ENCODE measurements at regions not wholly inside any gene's neighbourhood (a gene's known extent, or its start where the extent isn't known, plus 50 kb on each side); places are given as distances from the start of the nearest gene placed in this dataset.
A peak's percentile ranks its signal among the peaks of the same experiment; 100 is the strongest.
"Not testable (repeated sequence)": the region's sequence is repeated elsewhere in the genome, so short reads cannot be mapped to it uniquely, and the experiment has no call there.

DNA sequence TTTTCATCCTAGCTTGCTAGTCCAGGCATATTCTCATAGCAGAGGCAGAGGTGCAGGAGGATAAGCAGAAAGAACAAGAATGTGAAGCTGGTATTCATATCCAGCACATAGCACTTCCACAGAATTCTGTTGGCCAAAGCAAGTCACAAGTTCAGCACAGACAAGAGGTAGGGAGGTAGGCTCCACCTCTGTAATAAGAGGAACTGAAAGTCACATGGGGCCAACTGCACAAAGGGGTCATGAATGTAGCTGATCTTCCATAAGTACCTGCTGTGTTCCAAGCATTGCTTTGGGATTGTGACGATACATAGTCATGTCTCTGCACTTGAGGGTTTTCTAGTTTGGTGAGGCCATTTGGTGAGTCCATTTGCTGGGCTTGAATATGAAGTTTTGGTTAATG, 110.8 kb upstream of the MPHOSPH6 start:
- Histone ChIP-seq H2AFZ (ENCODE audit: insufficient read depth, low read depth, low read length, poor library complexity, severe bottlenecking) (no peak overlapping the region), H3K79me2 (ENCODE audit: insufficient read depth, low read length) (no peaks in the 10 kb centered on the region), H3K4me3 (replicated peaks in 1 of 3; ENCODE audit: low read depth in 2 of 3, low read length in 3 of 3) (no peak overlapping the region), H3K4me1 (ENCODE audit: control insufficient read depth in 1 of 2, insufficient read depth in 2 of 2, low read length in 2 of 2) (no peaks in the 10 kb centered on the region), H3K27me3 (ENCODE audit: control insufficient read depth in 2 of 2, insufficient read depth in 2 of 2, low read length in 2 of 2) (no peaks in the 10 kb centered on the region), H3K9me3 (replicated peaks in 1 of 2; ENCODE audit: control insufficient read depth in 1 of 2, insufficient read depth in 1 of 2, low read length in 2 of 2) (no peaks in the 10 kb centered on the region), H3K9ac (ENCODE audit: insufficient read depth, low read length, poor library complexity, severe bottlenecking) (no peak overlapping the region), H3K36me3 (replicated peaks in 1 of 2; ENCODE audit: control insufficient read depth in 1 of 2, insufficient read depth in 2 of 2, low read length in 2 of 2) (no peaks in the 10 kb centered on the region), H4K20me1 (ENCODE audit: insufficient read depth, low read length) (no peaks in the 10 kb centered on the region), H3K27ac (ENCODE audit: low read depth in 1 of 2, low read length in 2 of 2) (no peak overlapping the region), H3K4me2 (replicated peaks; ENCODE audit: extremely low read depth, low read length, poor library complexity, severe bottlenecking) (no peak overlapping the region)
- no peak for DNase-seq
- Mint-ChIP-seq H3K27me3 (ENCODE audit: low read depth in 3 of 3) (peaks cover 2 to 8% (median 5%) of the 10 kb centered on the region in 3 donors), H3K27ac (peak overlapping the region in 1 of 7 donors; percentile 28), H3K4me1 (peaks cover 6% of the 10 kb centered on the region), H3K36me3 (no peaks in the 10 kb centered on the region), H3K4me3 (no peak overlapping the region), H3K9me3 (peaks cover 0 to 3% (median 1%) of the 10 kb centered on the region in 7 donors)
- no CpG with 5 or more reads among the region's 1 CpG for whole genome bisulfite sequencing (ENCODE audit: insufficient coverage)
- TF ChIP-seq, protein P1, sequence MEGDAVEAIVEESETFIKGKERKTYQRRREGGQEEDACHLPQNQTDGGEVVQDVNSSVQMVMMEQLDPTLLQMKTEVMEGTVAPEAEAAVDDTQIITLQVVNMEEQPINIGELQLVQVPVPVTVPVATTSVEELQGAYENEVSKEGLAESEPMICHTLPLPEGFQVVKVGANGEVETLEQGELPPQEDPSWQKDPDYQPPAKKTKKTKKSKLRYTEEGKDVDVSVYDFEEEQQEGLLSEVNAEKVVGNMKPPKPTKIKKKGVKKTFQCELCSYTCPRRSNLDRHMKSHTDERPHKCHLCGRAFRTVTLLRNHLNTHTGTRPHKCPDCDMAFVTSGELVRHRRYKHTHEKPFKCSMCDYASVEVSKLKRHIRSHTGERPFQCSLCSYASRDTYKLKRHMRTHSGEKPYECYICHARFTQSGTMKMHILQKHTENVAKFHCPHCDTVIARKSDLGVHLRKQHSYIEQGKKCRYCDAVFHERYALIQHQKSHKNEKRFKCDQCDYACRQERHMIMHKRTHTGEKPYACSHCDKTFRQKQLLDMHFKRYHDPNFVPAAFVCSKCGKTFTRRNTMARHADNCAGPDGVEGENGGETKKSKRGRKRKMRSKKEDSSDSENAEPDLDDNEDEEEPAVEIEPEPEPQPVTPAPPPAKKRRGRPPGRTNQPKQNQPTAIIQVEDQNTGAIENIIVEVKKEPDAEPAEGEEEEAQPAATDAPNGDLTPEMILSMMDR (IDR thresholded peaks at IDR 0.05): no peak
- intact Hi-C loops (cut with micrococcal nuclease): no loop called here

DNA sequence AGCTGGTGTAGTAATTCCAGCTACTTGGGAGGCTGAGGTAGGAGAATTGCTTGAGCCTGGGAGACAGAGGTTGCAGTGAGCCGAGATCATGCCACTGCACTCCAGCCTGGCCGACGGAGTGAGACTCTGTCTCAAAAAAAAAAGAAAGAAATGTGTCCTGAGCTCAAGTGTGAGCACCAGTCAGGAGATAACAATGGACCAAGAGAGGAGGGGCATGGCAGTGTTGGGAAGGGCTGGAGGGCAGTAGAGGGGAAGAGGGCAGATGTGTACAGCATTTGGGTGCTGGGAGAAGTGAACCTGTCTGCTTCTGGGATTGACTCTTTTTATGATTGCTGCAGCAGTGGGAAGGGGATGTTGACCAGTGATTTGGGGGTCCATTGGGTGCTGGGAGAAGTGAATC, 105.3 kb upstream of the MPHOSPH6 start:
- H3K4me3 ChIP-seq (replicated peaks in 1 of 3; ENCODE audit: low read depth in 2 of 3, low read length in 3 of 3); H3K36me3 Mint-ChIP-seq; H3K9me3 Mint-ChIP-seq; H3K27me3 Mint-ChIP-seq (ENCODE audit: low read depth in 3 of 3); H3K4me2 ChIP-seq (replicated peaks; ENCODE audit: extremely low read depth, low read length, poor library complexity, severe bottlenecking); H3K4me1 ChIP-seq (ENCODE audit: control insufficient read depth in 1 of 2, insufficient read depth in 2 of 2, low read length in 2 of 2); H3K27me3 ChIP-seq (ENCODE audit: control insufficient read depth in 2 of 2, insufficient read depth in 2 of 2, low read length in 2 of 2); H3K36me3 ChIP-seq (replicated peaks in 1 of 2; ENCODE audit: control insufficient read depth in 1 of 2, insufficient read depth in 2 of 2, low read length in 2 of 2); H3K4me3 Mint-ChIP-seq; H4K20me1 ChIP-seq (ENCODE audit: insufficient read depth, low read length); H3K27ac Mint-ChIP-seq; H3K4me1 Mint-ChIP-seq; H3K9me3 ChIP-seq (replicated peaks in 1 of 2; ENCODE audit: control insufficient read depth in 1 of 2, insufficient read depth in 1 of 2, low read length in 2 of 2); H3K27ac ChIP-seq (ENCODE audit: low read depth in 1 of 2, low read length in 2 of 2); DNase-seq; H2AFZ ChIP-seq (ENCODE audit: insufficient read depth, low read depth, low read length, poor library complexity, severe bottlenecking); intact Hi-C loops (cut with micrococcal nuclease); H3K9ac ChIP-seq (ENCODE audit: insufficient read depth, low read length, poor library complexity, severe bottlenecking); H3K79me2 ChIP-seq (ENCODE audit: insufficient read depth, low read length): not testable (repeated sequence)
- 100% methylated on average over 1 of the region's 3 CpGs for WGBS (ENCODE audit: insufficient coverage)

Data from CD14-positive monocyte (primary cell).